PC-3 (cell line): ENCODE measurements at regions not wholly inside any gene's neighbourhood (a gene's known extent, or its start where the extent isn't known, plus 50 kb on each side); places are given as distances from the start of the nearest gene placed in this dataset.
A peak's percentile ranks its signal among the peaks of the same experiment; 100 is the strongest.

Source experiments
- ATAC-seq: fragments of 200-7000 bp; cut with Tn5 transposase; 2 replicates; pipeline ENCODE4 v1.9.1; 2020; ENCODE audit warnings: mild to moderate bottlenecking, moderate library complexity
- BruUV-seq: library from RNA; stranded (reverse); fragments of 400-500 nt; replicated peaks from 2 replicates; lab custom pipeline; 2021; lab: Mats Ljungman, UMichigan
- CTCF ChIA-PET: fragments of 300-600 bp; sonication (Branson Sonifier 250); formaldehyde crosslinking; loops from one replicate; lab custom pipeline; 2022; ENCODE audit warnings: antibody characterized with exemption; lab: Charles Lee
- POLR2A ChIA-PET: fragments of 300-600 bp; sonication (Branson Sonifier 250); formaldehyde crosslinking; loops from one replicate; lab custom pipeline; 2022; ENCODE audit warnings: antibody characterized with exemption; ENCODE audit not compliant: unreplicated experiment; lab: Charles Lee
- DNase-seq: peaks from one replicate; pipeline ENCODE4 v3.0.0-alpha.2; 2015
- H2AFZ ChIP-seq: fragments of 300-600 bp; sonication (generic); 2 replicates; pipeline ENCODE4 v1.6.0; 2016; ENCODE audit warnings: antibody characterized with exemption, low read length
- H3F3A ChIP-seq: fragments of 300-600 bp; sonication (generic); one replicate; pipeline ENCODE4 v1.6.0; 2017; ENCODE audit warnings: antibody characterized with exemption, low read length, control low read depth, mild to moderate bottlenecking; ENCODE audit not compliant: unreplicated experiment
- H3K27ac ChIP-seq: fragments of 300-600 bp; sonication (generic); 2 replicates; pipeline ENCODE4 v1.5.1; 2016; ENCODE audit warnings: mild to moderate bottlenecking, low read length
- H3K27me3 ChIP-seq: fragments of 300-600 bp; sonication (generic); 2 replicates; pipeline ENCODE4 v1.6.1; 2016; ENCODE audit warnings: low read length, mixed read lengths
- H3K36me3 ChIP-seq: fragments of 300-600 bp; sonication (generic); 2 replicates; pipeline ENCODE4 v1.6.1; 2016; ENCODE audit warnings: low read depth, mixed run types, low read length, mixed read lengths
- H3K4me1 ChIP-seq: fragments of 300-600 bp; sonication (generic); 2 replicates; pipeline ENCODE4 v1.5.1; 2016; ENCODE audit warnings: low read length; ENCODE audit not compliant: insufficient read depth
- H3K4me2 ChIP-seq: fragments of 300-600 bp; sonication (generic); 2 replicates; pipeline ENCODE4 v1.6.0; 2016; ENCODE audit warnings: low read length
- H3K4me3 ChIP-seq: fragments of 300-600 bp; sonication (generic); 2 replicates; pipeline ENCODE4 v1.5.1; 2016; ENCODE audit warnings: mild to moderate bottlenecking, low read length, mixed read lengths
- H3K79me2 ChIP-seq: fragments of 300-600 bp; sonication (generic); 2 replicates; pipeline ENCODE4 v1.6.1; 2017; ENCODE audit warnings: low read length, mixed read lengths
- H3K9ac ChIP-seq: fragments of 300-600 bp; sonication (generic); 2 replicates; pipeline ENCODE4 v1.6.0; 2016; ENCODE audit warnings: mild to moderate bottlenecking, low read length
- H3K9me2 ChIP-seq: fragments of 300-600 bp; sonication (generic); replicated peaks from 2 replicates; pipeline ENCODE4 v1.6.1; 2016; ENCODE audit warnings: mixed run types, low read length, mixed read lengths
- H3K9me3 ChIP-seq: fragments of 300-600 bp; sonication (generic); 2 replicates; pipeline ENCODE4 v1.6.1; 2016; ENCODE audit warnings: low read length, mixed read lengths
- H4K20me1 ChIP-seq: fragments of 300-600 bp; sonication (generic); 2 replicates; pipeline ENCODE4 v1.6.1; 2016; ENCODE audit warnings: low read length, mixed read lengths
- CTCF ChIP-seq: fragments of 300-600 bp; sonication (generic); conservative IDR thresholded peaks from 2 replicates; pipeline ENCODE4 v1.5.1; 2017; ENCODE audit warnings: antibody characterized with exemption, low read depth, mild to moderate bottlenecking, low read length
- EZH2 ChIP-seq: fragments of 300-600 bp; sonication (generic); IDR thresholded peaks from one replicate; pipeline ENCODE4 v1.6.1; 2017; ENCODE audit warnings: antibody characterized with exemption, mild to moderate bottlenecking, low read length; ENCODE audit not compliant: unreplicated experiment
- EZH2phosphoT487 ChIP-seq: fragments of 300-600 bp; sonication (generic); IDR thresholded peaks from 2 replicates; pipeline ENCODE4 v1.6.1; 2018; ENCODE audit warnings: mild to moderate bottlenecking, antibody characterized with exemption, low read length, borderline replicate concordance
- intact Hi-C: fragments of 100-400 bp; cut with micrococcal nuclease; formaldehyde crosslinking; loops from 2 replicates; pipeline ENCODE4 v1.9.0; 2023

- Histone ChIP-seq H3F3A (no peaks in the 10 kb centered on the region), H3K4me1 (peaks cover 4% of the 10 kb centered on the region; the same call in 1 of the 2 replicates), H3K4me2 (peak overlapping the region; percentile 83), H3K27me3 (no peaks in the 10 kb centered on the region), H3K9me3 (no peaks in the 10 kb centered on the region), H3K9me2 (no peaks in the 10 kb centered on the region), H3K9ac (no peak overlapping the region; the same call in 1 of the 2 replicates), H4K20me1 (no peaks in the 10 kb centered on the region), H3K27ac (no peak overlapping the region), H3K79me2 (no peaks in the 10 kb centered on the region), H2AFZ (peak overlapping the region; percentile 87), H3K4me3 (peak overlapping the region; percentile 66), H3K36me3 (no peaks in the 10 kb centered on the region)
- no TSS peak for BruUV-seq
- peak; percentile 88 for ATAC-seq
- ChIA-PET POLR2A (no interaction called here), CTCF (interaction anchor here (0.5 to 2.2 kb wide), 5 partner anchors 55 to 780 kb away, joined by 3 to 24 read pairs (median 4); no protein-coding TSS in a partner anchor)
- intact Hi-C loops: loop anchor here (1.0 to 5.0 kb wide), 4 partner anchors 55 to 432 kb away; no protein-coding TSS in a partner anchor
- peak; percentile 85 for DNase-seq
- TF ChIP-seq CTCF: peak; percentile 74
- TF ChIP-seq EZH2phosphoT487: no peak
- no peak for TF ChIP-seq EZH2
These were observed 151.8 kb downstream of the SLC7A11 start for GRCh38 chr4:138090150-138090917.

- no peaks in the 10 kb centered on the region for H4K20me1 ChIP-seq
- no peak for DNase-seq
- H3K27me3 ChIP-seq: no peaks in the 10 kb centered on the region
- BruUV-seq: no TSS peak
- ChIA-PET POLR2A (no interaction called here), CTCF (no interaction called here)
- H3K79me2 ChIP-seq: no peaks in the 10 kb centered on the region
- H3K27ac ChIP-seq: no peak overlapping the region
- no peak overlapping the region for H3K4me3 ChIP-seq
- H3K4me2 ChIP-seq: no peak overlapping the region
- intact Hi-C loops: no loop called here
- no peaks in the 10 kb centered on the region for H3K9me2 ChIP-seq
- no peak overlapping the region for H3K9ac ChIP-seq
- no peaks in the 10 kb centered on the region for H3F3A ChIP-seq
- peaks cover 4% of the 10 kb centered on the region; the same call in 1 of the 2 replicates for H3K4me1 ChIP-seq
- TF ChIP-seq EZH2phosphoT487 (no peak), CTCF (no peak), EZH2 (no peak)
- no peak overlapping the region for H2AFZ ChIP-seq
- ATAC-seq: no peak
- no peaks in the 10 kb centered on the region for H3K36me3 ChIP-seq
- H3K9me3 ChIP-seq: no peaks in the 10 kb centered on the region
These were observed 153.5 kb downstream of the SLC7A11 start for GRCh38 chr4:138088449-138089208.
